ENCODE measurements at regions not wholly inside any gene's neighbourhood (a gene's known extent, or its start where the extent isn't known, plus 50 kb on each side); places are given as distances from the start of the nearest gene placed in this dataset.
"Not testable (repeated sequence)": the region's sequence is repeated elsewhere in the genome, so short reads cannot be mapped to it uniquely, and the experiment has no call there.

DNA sequence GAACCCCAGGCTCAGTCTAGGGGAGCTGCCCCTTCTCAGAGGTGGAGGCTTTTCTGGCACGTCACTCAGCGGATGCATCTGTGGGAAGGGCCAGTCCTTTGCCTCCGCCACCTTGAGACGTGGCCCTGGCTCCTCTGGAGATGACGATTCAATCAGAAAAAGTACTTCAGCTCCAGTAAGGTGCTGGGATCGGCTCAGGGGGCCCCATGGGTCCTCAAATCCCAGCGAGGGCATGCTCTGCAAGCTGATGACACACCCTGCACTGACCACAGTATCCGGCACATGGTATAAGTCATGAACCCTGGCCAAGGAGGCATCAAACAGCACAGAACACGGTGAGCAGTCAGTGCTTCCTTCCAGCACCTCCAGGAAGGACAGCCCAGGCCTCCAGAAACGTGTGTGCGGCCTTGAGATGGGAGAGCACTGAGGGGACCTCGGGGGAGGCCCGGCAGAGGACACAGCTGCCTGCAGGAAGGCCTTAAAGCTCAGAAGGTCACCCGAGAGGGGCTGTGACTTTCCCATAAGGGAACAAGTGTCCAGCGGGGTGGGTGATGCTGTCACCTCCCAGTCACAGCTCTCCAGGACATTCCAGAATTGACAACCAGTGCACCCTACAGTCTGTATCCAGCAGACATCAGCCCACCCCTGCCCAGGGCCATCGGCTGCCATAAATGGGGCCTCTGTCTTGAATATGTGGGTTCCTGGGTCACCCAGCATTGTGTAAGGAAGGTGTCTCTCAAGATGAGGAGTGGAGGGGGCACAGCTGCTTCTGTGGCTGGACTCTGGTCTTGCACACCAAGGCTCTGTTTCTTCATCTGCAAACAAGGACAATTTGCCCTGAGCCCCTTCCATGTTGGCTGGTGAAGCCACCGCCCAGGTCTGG lies 205.8 kb downstream of the NDUFA10 start:
- DNase-seq (ENCODE audit: low read depth) = no peak

DNA sequence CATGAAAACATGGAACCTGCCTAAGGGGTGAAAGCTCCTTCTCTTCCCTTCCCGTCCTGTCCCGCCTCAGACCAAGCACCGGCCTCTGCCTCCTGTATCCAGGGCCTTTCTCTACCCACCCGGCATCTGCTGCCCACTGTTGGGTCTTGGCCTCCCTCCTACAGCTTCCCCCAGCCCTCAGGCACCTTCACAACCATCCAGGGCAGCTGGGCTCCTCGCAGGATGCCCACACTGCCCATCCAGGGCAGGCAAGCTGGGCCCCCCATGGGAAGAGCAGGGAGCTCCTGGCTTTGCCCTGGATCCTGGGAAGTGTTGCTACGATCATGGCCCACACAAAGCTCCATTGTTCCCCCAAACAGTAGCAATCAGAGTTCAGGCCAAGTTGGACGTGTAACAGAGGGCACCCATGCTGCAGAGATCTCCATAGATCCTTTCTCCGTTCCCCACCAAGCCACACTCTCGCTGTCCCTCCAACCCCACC lies 206.6 kb downstream of the NDUFA10 start:
- DNase-seq (ENCODE audit: low read depth) = no peak

DNA sequence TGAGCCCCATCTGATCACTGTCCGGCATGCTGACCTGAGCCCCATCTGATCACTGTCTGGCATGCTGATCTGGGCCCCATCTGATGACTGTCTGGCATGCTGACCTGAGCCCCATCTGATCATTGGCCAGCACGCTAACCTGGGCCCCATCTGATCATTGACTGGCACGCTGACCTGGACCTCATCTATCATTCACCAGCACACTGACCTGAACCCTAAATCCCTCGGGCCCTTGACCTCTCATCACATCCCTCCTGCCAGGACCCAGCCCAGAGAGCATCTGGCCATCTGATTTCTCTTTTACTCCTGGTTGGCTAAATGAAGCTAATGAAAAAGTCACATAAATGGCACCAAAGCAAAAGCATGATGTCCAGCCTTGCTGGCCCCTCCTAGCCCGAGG lies 207.1 kb downstream of the NDUFA10 start:
- no peak for DNase-seq (ENCODE audit: low read depth)

DNA sequence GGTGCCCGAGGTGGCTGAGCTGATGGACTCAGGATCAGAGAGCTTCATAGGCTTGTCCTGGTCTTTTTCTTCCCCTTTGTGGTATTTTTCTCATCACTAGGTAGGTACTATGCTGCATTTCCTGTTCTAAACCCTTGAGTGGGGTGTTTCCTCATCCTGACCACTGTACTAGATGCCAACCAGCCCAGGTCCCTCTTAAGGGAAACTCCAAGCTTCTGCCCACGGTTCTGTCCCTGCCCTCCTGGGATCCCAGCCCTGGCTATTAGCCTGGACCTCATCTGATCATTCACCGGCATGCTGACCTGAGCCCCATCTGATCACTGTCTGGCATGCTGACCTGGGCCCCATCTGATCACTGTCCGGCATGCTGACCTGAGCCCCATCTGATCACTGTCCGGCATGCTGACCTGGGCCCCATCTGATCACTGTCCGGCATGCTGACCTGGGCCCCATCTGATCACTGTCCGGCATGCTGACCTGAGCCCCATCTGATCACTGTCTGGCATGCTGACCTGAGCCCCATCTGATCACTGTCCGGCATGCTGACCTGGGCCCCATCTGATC lies 207.6 kb downstream of the NDUFA10 start:
- DNase-seq (ENCODE audit: low read depth) = not testable (repeated sequence)

DNA sequence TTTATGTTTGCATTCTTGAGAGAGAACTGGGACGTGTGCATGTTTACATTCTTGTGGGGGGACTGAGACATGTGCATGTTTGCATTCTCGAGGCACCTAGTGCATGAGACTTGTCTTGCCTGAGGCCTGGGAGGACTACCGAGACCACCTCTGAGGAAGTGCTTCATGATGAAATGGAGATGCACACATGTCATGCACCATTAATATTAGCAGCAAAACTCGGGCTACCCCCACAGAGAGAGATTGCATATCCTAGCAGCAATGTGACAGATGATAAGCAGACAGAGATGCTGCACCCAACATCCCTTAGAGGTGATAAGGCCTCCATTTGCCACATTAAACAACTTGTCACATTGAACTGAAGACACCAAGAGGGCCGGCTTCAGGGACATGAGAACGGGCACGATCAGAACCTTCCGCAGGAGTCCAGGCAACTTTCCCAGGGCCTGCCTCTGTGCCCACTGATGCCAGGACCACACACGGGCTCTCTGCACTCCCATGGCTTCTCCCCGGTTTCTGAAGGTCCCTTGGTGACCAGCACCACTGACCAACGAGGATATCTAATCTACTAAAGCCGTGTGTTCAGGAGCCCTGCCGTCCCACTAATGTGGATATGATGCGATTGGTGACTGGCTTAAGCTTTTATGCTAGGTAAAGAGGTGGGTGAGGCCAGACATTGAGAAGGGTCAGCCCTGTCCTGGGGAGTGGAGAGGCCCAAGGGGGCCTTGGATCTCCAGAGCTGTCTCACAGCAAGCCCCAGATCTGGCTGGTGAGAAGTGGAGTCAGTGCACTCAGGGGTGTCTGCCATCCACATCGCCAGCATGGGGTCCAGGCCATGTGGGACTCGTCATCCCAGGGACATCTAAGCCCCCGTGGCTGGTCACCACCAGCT lies 208.3 kb downstream of the NDUFA10 start:
- no peak for DNase-seq (ENCODE audit: low read depth)

DNA sequence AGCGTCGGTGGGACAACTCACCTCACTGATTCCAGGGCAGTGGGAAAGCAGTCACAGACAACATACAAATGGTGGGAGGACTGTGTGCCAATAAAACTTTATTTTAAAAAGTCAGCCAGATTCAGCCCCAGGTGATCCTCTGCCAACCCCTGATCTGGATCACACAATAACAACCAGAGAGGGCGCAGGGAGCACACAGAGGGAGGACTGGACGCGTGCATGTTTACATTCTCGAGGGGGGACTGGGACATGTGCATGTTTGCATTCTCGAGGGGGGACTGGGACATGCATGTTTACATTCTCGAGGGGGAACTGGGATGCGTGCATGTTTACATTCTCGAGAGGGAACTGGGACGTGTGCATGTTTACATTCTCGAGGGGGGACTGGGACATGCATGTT lies 209.5 kb downstream of the NDUFA10 start:
- DNase-seq (ENCODE audit: low read depth) = no peak

DNA sequence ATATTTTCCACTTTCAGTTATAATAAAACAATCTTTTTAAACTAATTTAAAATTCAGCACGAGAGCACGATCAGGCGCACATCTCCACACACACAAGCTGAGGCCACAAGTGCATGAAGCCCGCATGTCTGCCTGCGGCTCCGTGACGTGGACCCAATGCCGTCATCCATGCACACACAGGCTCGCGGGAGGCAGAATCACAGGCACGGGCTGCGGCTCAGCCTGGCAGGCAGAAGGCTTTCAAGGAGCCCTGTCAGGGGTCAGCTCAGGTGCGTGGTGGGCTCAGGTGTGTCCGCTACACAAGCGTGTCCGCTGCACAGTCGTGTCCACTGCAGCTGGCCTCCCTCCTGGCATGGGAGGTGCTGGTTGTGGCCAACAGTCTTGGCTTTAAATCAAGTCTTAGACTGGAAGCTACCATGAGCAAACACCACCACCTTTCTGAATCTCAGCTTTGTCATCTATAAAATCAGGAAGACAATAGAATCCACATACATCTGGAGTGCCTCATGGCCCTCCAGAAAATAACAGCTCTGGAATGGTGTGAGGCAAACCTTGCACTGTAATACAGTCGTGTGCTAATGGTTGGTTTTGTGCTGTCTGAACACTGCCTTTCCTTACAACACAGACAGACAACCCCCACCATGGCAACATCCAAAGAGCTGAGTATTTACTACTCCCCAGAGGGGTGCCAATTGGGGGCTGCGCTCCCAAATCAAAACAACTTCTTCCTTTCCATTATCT lies 210.1 kb downstream of the NDUFA10 start:
- DNase-seq (ENCODE audit: low read depth) = no peak

DNA sequence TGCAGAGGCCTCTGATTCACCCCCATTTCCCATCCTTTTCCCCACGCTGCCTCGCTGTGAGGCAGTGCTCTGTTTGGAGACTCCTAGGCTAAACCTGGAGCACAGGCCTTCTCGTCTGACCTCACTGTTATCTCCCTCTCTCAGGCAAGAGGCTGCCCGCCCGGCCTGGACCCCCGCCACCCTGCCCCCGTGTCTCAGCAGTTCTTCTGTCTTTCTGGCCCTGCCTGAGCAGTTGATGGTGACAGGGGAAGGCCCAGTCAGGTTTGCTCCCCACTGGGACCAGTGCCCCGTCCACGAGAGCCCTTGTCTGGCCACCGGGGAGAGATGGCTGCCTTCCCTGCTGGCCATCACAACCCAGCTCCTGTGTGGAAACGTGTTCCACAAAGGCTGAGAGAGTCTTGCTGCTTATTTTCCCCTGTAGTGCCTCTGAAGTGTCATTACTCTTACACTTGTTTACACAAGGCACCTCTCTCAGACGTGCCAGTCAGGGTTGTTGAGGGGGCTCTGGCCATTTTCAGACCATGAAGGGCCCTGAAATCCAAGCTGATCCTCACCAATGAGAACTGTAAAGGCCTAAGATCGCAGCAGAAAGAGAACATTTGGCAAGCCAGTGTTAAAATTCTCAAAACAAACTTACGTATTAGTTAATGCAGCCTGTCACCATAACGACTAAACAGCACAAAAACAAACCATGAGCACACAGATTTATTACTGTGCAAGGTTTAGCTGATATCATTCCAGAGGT lies 210.9 kb downstream of the NDUFA10 start:
- DNase-seq (ENCODE audit: low read depth) = no peak

DNA sequence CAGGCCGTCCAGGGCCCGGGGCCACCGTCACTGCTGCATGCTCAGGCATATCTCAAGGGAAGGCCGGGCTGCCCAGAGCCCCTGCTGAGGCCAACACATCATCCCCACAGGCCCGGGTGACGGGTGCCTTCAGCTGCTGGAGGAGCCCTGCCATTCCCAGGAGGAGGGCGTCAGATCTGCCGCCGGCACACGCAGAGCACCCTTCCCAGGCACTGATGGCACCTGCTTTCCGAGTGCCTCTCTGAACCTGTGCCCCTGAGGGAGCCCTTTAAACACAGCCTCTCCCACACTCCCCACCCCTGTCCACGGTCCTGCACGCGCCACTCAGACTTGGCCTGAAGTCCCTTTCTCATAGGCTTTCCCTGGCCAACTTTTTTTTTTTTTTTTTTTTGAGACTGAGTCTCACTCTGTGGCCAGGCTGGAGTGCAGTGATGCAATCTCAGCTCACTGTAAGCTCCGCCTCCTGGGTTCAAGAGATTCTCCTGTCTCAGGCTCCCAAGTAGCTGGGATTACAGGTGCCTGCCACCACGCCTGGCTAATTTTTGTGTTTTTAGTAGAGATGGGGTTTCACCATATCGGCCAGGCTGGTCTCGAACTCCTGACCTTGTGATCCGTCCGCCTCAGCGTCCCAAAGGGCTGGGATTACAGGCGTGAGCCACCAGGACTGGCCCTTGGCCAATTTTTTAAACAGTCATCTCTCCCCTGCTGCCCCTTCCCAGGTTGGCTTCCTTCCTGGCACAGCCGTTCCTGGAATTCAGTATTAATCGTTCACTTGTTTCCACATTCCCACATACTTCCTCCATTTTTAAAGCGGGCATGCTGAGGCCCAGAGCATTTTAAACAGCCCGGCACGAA lies 211.7 kb downstream of the NDUFA10 start:
- DNase-seq (ENCODE audit: low read depth) = no peak

DNA sequence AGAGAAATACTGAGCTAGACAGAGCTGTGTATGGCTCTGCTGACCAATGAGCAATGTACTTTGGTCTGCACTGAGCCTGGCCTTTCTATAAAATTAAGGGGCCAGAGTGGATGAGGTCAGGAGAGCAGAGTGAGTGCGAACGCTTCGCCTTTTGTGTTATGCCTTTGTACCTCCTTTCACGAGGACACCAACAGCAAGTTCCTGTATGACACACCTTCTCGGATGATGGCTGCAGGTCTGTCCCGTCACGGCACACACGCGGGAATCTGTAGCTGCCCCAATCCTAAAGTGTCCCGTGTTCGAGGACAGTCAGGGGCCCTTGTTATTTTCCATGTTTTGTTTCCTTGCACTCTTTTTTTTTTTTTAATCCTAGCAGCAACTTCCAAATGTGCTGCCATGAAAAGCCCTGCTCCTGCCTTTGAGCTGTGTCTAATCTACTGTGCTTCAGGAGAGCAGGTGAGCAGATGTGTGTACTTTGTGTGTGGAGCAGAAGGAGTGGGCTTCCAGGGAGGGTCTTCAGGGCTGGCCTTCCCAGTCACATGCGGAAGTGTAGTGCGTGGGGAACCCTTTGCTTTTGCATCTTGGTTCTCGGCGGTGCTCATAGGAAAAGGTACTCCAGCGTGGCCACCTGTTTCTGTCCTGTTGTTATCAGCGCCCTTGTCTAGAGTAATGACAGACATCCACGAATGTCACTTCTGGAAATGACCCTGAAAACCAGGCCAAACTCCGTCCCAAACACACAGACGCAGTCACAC lies 213.2 kb downstream of the NDUFA10 start:
- DNase-seq (ENCODE audit: low read depth) = no peak

DNA sequence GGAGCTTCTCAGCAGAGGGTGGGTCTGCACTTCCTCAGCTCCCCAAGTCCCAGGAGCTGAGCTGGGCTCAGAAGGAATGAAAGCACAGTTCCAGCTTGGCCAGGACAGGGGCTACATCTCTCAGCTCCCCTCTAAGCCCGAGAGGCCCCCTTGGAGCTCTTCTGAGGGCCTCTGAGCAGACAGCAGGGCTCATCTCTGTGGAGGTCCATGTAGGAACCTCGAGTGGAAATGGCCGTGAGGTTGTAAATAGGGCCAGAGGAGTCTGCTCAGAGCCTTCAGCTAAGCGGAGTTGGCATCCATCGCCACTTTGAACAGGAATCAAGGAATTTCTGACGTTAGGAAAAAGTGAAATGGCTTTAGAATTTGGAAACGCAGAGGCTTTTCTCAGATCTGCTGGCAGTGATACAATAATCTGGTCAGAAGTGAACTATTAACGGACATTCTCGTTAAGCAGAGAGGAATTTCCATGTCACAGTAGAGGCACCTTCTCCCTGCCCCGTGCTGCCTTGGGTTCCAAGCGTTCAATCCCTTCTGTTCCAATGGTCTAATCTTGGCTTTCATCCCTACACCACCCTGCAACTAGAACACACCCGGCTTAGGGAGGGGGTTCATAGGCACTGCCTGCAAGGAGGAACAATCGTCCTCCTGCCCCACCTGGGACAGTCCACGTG lies 213.9 kb downstream of the NDUFA10 start:
- no peak for DNase-seq (ENCODE audit: low read depth)

DNA sequence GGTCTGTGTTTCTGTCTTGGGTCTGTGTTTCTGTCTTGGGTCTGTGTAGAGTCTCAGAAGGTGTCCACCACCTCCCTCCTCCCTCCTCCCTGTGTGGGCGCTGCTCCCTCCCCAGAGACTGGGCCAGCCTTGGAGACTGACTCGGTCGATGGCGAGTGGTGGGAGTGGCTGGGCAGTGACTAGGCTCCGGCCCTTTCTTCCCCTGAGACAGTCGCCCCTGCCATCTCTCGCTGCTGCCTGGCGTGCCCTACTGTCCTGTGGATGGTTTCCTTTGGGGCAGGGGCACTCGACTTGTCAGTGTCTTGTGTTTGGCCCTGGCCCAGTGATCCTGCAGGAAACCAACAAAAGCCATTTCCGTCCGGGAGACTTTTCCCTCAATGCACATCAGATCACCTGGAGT lies 215.8 kb downstream of the NDUFA10 start:
- DNase-seq (ENCODE audit: low read depth) = no peak

DNA sequence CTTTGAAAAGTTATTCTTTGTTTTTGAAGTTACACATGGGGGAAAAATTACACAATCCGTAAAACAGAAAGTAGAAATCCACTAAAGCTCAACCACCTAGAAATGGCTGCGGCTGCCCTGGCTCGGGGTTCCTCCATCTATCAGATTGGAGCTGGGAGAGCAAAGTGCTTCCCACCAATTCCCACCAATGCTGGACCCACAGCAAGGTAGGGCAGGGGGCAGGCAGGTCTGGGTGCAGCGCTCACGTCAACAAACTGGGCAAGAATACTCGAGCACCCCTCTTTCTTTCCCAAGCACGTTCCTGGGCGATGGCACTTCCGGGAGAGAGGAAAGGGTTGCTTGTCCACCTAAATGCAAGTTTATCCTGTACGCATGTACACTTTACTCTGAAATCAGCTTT lies 217.6 kb downstream of the NDUFA10 start:
- no peak for DNase-seq (ENCODE audit: low read depth)

DNA sequence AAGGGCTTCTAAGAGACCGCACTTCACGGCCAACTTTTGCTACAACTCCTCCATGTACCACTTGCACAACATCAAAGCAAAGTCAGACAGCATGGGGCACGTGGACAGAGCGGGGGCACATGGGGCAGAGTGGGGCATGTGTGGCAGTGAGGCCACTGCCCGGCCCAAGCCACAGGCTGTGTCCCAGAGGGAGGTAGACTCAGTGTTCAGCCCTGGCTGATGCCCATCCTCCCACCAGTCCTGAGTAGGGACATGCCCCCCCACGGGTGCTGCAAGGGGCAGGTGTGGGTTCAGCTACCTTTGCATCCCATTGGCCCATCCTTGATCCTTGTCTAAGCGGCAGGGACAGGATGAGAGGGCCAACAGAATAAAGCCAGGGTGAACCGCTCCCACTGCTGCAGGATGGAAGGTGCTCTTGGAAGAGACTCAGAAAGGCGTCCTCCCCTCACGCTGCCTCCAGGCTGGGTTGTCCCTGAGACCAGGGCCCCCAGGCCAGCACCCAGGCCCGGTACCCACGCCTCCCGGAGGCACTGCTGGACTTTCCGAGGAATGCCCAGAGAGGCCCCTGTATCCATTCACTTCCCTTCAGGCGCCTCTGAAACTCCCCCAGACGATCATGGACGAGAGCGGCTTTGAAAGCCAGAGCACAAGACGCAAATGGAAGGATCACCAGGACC lies 218.2 kb downstream of the NDUFA10 start:
- DNase-seq (ENCODE audit: low read depth) = no peak

DNA sequence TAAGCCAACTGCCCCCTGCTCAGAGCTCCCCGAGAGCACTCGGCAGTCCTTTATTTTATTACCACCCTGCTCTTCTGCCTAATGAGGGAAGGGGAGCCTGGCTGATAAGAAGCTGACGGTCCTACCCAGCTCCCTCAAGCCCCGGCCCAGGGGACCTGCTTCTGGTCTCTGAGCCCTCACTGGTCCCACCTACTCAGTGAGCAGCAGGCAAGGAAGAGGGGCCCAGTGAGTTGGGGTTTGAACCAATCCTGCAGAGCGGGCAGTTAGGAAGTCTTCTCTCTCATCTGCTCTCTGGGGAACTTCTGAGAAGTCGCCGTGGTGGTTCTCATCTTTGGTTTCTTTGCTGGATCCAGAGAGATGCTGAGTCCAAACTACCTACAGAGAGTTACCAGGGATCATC lies 218.9 kb downstream of the NDUFA10 start:
- DNase-seq (ENCODE audit: low read depth) = no peak

DNA sequence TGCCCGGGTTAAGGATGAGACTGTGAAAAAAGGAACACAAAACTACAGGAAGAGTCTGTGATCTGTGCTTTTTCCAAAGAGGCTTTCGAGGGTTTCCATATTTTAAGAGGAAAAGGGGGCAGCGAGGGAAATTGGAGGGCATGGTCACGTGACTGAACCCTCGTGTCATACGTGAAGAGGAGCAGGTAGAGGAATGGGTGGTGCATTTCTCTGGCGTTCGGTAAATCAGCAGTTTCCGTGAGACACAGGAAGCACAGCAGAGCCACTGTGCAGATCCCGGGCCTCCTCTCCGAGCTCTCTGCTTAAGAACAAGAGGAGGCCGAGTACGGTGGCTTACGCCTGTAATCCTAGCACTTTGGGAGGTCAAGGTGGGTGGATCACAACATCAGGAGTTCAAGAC lies 219.7 kb downstream of the NDUFA10 start:
- DNase-seq (ENCODE audit: low read depth) = no peak

DNA sequence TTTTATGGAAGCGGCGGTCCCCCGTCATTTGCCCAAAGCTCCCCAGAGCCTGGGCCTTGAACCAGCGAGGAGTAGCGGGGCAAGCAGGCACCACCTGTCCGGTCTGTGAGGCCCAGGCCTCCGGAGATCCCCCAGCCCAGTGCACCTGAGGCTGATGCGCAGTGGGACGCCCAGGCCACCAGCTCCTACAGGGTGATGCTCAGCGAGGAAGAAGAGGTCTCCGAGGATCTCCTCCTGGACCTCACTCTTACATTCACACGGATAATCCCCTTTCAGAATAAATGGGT lies 220.2 kb downstream of the NDUFA10 start:
- DNase-seq (ENCODE audit: low read depth) = no peak

DNA sequence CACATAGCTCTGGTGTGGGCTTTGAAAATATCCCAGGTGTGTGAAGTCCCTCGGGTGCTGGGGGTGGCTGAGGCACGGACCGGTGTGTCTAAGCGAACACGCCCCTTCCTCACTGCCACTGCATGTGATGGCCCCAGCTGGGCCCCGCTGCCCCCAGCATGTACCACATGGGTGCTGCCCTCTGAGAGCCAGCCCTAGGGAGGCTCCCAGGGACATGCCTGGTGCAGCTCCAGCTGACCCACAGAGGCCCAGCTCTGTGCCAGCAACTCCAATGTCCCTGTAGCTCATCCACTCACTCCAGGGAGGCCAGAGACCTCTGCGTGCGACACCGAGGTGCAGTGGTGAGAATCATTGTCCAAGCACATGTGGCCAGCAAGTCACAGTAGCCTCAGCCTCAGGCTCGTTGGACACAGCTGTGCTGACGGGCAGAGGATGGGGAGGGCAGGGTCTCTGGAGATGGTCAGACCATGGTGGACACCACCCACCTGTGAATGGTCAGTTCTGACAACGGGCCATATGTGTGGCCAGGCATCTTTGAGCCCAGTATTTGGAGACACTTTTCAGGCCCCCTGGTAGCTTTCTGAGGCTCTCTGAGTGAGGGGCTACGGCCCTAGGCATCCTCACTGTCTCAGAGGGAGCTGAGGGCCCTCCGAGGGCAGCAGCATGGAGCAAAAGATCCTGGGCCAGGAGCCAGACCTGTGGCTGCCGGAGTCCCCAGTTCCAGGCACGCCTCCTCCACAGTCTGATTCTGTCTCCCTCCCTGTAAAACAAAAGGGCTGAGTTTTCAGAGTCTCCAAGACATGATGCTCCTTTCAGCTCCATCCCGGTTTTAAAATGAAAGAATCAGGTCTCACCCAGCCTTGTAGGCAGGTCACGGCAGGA lies 220.7 kb downstream of the NDUFA10 start:
- DNase-seq (ENCODE audit: low read depth) = no peak
